Right lobe of liver (tissue), 6 donors: ENCODE measurements at regions not wholly inside any gene's neighbourhood (a gene's known extent, or its start where the extent isn't known, plus 50 kb on each side); places are given as distances from the start of the nearest gene placed in this dataset.

Experiments
- ATAC-seq, 4 donors: fragments of 200-7000 bp; cut with Tn5 transposase; one replicate each; pipeline ENCODE4 v1.9.1; 2020; ENCODE audit warnings: mild to moderate bottlenecking in 4 of 4, moderate library complexity in 4 of 4
- DNase-seq, 3 donors: peaks; one replicate each; pipeline ENCODE4 v3.0.0-alpha.2; 2020
- H3K27ac ChIP-seq, 3 donors: fragments of 200-600 bp; one replicate each; pipeline ENCODE4 v1.8.0; 2022
- H3K27me3 ChIP-seq, 2 donors: fragments of 200-600 bp; one replicate each; pipeline ENCODE4 v1.8.0; 2022
- H3K36me3 ChIP-seq, 4 donors: fragments of 200-600 bp; sonication (generic) in 1 of 4; one replicate each; pipeline versions ENCODE4 v1.5.1 to v1.8.0; 2017 to 2022; ENCODE audit warnings: control low read depth in 1 of 4
- H3K4me1 ChIP-seq, 4 donors: fragments of 200-600 bp; sonication (generic) in 1 of 4; one replicate each; pipeline versions ENCODE4 v1.5.1 to v1.8.0; 2017 to 2022; ENCODE audit warnings: control low read depth in 1 of 4
- H3K4me3 ChIP-seq, 3 donors: fragments of 200-600 bp; one replicate each; pipeline ENCODE4 v1.8.0; 2022
- H3K9me3 ChIP-seq, 4 donors: fragments of 200-600 bp; sonication (generic) in 1 of 4; one replicate each; pipeline versions ENCODE4 v1.5.1 to v1.8.0; 2017 to 2022; ENCODE audit warnings: control low read depth in 1 of 4
- CTCF ChIP-seq, 4 donors: fragments of 200-600 bp in 3 of 4; fragments of 450-650 bp in 1 of 4; IDR thresholded peaks; one replicate each; pipeline versions ENCODE4 v1.5.1 to v1.8.0; 2016 to 2022; ENCODE audit warnings: antibody characterized with exemption in 4 of 4, mild to moderate bottlenecking in 2 of 4
- POLR2A ChIP-seq: fragments of 450-650 bp; IDR thresholded peaks from one replicate; pipeline ENCODE4 v1.6.1; 2017; ENCODE audit warnings: antibody characterized with exemption, mild to moderate bottlenecking
- WGBS: methylation state at CpG from one replicate; pipeline ENCODE4 v1.1.6; 2018; ENCODE audit warnings: low coverage, low lambda C conversion rate; ENCODE audit not compliant: insufficient coverage; ENCODE audit errors: missing lambda C conversion rate; 5-methylcytosine and 5-hydroxymethylcytosine counted together
- intact Hi-C, 2 donors: fragments of 100-400 bp; cut with DNase I; formaldehyde crosslinking; loops; one replicate each; pipeline versions ENCODE4 v1.11.2 to v1.14.1; 2022
- donor health status: DM: no; HTN: yes; CAD: no.
- donor health status: DM: no; HTN: no; CAD: no.
- donor health status: DM: no; HTN: no; CAD: no.
- donor health status: DM: no; HTN: yes; CAD: no.
- donor health status: DM: no; HTN: yes; CAD: no.

- ATAC-seq, result no peak
These were observed 702.4 kb downstream of the KCTD16 start for GRCh38 chr5:144873076-144873475.

GRCh38 chr5:144864118-144864517, 693.4 kb downstream of the KCTD16 start:
- intact Hi-C loops, result no loop called here
- TF ChIP-seq CTCF (IDR thresholded peaks at IDR 0.05) (no peak), POLR2A (no peak)
- no peaks in the 10 kb centered on the region for H3K27me3 ChIP-seq
- H3K4me3 ChIP-seq, result no peak overlapping the region
- no peak overlapping the region for H3K27ac ChIP-seq
- no peaks in the 10 kb centered on the region for H3K9me3 ChIP-seq
- ATAC-seq (no peak), DNase-seq (no peak)
- H3K4me1 ChIP-seq, result no peaks in the 10 kb centered on the region
- no peaks in the 10 kb centered on the region for H3K36me3 ChIP-seq

More at GRCh38 chr5:144873076-144873475, 702.4 kb downstream of the KCTD16 start:
- no peaks in the 10 kb centered on the region for H3K27me3 ChIP-seq
- TF ChIP-seq CTCF (IDR thresholded peaks at IDR 0.05), result no peak
- no peak for TF ChIP-seq POLR2A
- 29% methylated on average over 2 of the region's 2 CpGs for WGBS
- intact Hi-C loops, result no loop called here
- no peak overlapping the region for H3K27ac ChIP-seq
- DNase-seq, result no peak
- H3K9me3 ChIP-seq, result no peaks in the 10 kb centered on the region
- H3K4me1 ChIP-seq, result no peaks in the 10 kb centered on the region
- H3K36me3 ChIP-seq, result no peaks in the 10 kb centered on the region
- no peak overlapping the region for H3K4me3 ChIP-seq

GRCh38 chr5:144857454-144857853, 686.8 kb downstream of the KCTD16 start:
- Histone ChIP-seq H3K9me3 (no peaks in the 10 kb centered on the region), H3K27ac (no peak overlapping the region), H3K4me1 (no peaks in the 10 kb centered on the region), H3K36me3 (no peaks in the 10 kb centered on the region), H3K4me3 (no peak overlapping the region), H3K27me3 (no peaks in the 10 kb centered on the region)
- TF ChIP-seq CTCF (IDR thresholded peaks at IDR 0.05) (no peak), POLR2A (no peak)
- WGBS, result 13% methylated on average over 1 of the region's 1 CpG
- no peak for DNase-seq
- ATAC-seq, result no peak
- intact Hi-C loops, result no loop called here

GRCh38 chr5:144844086-144844485, 673.4 kb downstream of the KCTD16 start:
- TF ChIP-seq CTCF (IDR thresholded peaks at IDR 0.05) (no peak), POLR2A (no peak)
- ATAC-seq (no peak), DNase-seq (no peak)
- no peak overlapping the region for H3K27ac ChIP-seq
- intact Hi-C loops, result no loop called here
- H3K4me1 ChIP-seq, result no peaks in the 10 kb centered on the region
- 67% methylated on average over 2 of the region's 2 CpGs for WGBS
- H3K36me3 ChIP-seq, result no peaks in the 10 kb centered on the region
- no peak overlapping the region for H3K4me3 ChIP-seq
- H3K9me3 ChIP-seq, result no peaks in the 10 kb centered on the region
- H3K27me3 ChIP-seq, result no peaks in the 10 kb centered on the region

- H3K4me3 ChIP-seq, result no peak overlapping the region
- intact Hi-C loops, result no loop called here
- H3K27ac ChIP-seq, result no peak overlapping the region
- H3K36me3 ChIP-seq, result no peaks in the 10 kb centered on the region
- H3K4me1 ChIP-seq, result no peaks in the 10 kb centered on the region
- no peaks in the 10 kb centered on the region for H3K9me3 ChIP-seq
- H3K27me3 ChIP-seq, result no peaks in the 10 kb centered on the region
- DNase-seq, result no peak
- TF ChIP-seq CTCF (IDR thresholded peaks at IDR 0.05), result no peak
- no peak for TF ChIP-seq POLR2A
- no peak for ATAC-seq
These were observed 661.7 kb downstream of the KCTD16 start for GRCh38 chr5:144832416-144832815.
